NOMO-1 treated with dmso at 0.1 percent for 144 hours (cell line): ENCODE measurements at regions not wholly inside any gene's neighbourhood (a gene's known extent, or its start where the extent isn't known, plus 50 kb on each side); places are given as distances from the start of the nearest gene placed in this dataset.

ENCODE experiments used
- DNase-seq: peaks from one replicate; lab custom pipeline; 2025; ENCODE audit not compliant: unreplicated experiment; lab: John Stamatoyannopoulos, UW

- no peak for DNase-seq
Measured at GRCh38 chr2:76330865-76331264, 620.1 kb upstream of the GCFC2 start.

- DNase-seq: no peak
Measured at GRCh38 chr2:76326636-76327035, 615.9 kb upstream of the GCFC2 start.

- no peak for DNase-seq
Measured at GRCh38 chr2:76323381-76323780, 612.7 kb upstream of the GCFC2 start.

GRCh38 chr2:76320716-76321115 lies 610.0 kb upstream of the GCFC2 start:
- DNase-seq: no peak

GRCh38 chr2:76318848-76319360 lies 608.2 kb upstream of the GCFC2 start:
- DNase-seq: no peak

- no peak for DNase-seq
Measured at GRCh38 chr2:76316691-76317090, 606.0 kb upstream of the GCFC2 start.

- no peak for DNase-seq
Measured at GRCh38 chr2:76314271-76315020, 603.7 kb upstream of the GCFC2 start.

- DNase-seq: no peak
Measured at GRCh38 chr2:76312236-76312635, 601.5 kb upstream of the GCFC2 start.

- no peak for DNase-seq
Measured at GRCh38 chr2:76311728-76312127, 601.0 kb upstream of the GCFC2 start.

- no peak for DNase-seq
Measured at GRCh38 chr2:76310894-76311633, 600.3 kb upstream of the GCFC2 start.

GRCh38 chr2:76307495-76307894 lies 596.8 kb upstream of the GCFC2 start:
- DNase-seq: no peak

- DNase-seq: no peak
Measured at GRCh38 chr2:76298041-76298440, 587.3 kb upstream of the GCFC2 start.

GRCh38 chr2:76296438-76296837 lies 585.7 kb upstream of the GCFC2 start:
- DNase-seq: no peak

GRCh38 chr2:76295762-76296161 lies 585.0 kb upstream of the GCFC2 start:
- DNase-seq: no peak

- no peak for DNase-seq
Measured at GRCh38 chr2:76288598-76288997, 577.9 kb upstream of the GCFC2 start.

- no peak for DNase-seq
Measured at GRCh38 chr2:76288146-76288545, 577.4 kb upstream of the GCFC2 start.

GRCh38 chr2:76283350-76283749 lies 572.6 kb upstream of the GCFC2 start:
- no peak for DNase-seq

GRCh38 chr2:76281156-76281841 lies 570.6 kb upstream of the GCFC2 start:
- no peak for DNase-seq

- no peak for DNase-seq
Measured at GRCh38 chr2:76280686-76281085, 570.0 kb upstream of the GCFC2 start.

- no peak for DNase-seq
Measured at GRCh38 chr2:76279142-76279541, 568.4 kb upstream of the GCFC2 start.

- no peak for DNase-seq
Measured at GRCh38 chr2:76275788-76276187, 565.1 kb upstream of the GCFC2 start.

GRCh38 chr2:76274676-76275075 lies 564.0 kb upstream of the GCFC2 start:
- DNase-seq: no peak
